OCI-LY7 (cell line): ENCODE measurements at regions not wholly inside any gene's neighbourhood (a gene's known extent, or its start where the extent isn't known, plus 50 kb on each side); places are given as distances from the start of the nearest gene placed in this dataset.

Experiments
- BruUV-seq: library from RNA; stranded (reverse); fragments of 400-500 nt; replicated peaks from 2 replicates; lab custom pipeline; 2021; lab: Mats Ljungman, UMichigan
- CTCF ChIA-PET: fragments of 300-600 bp; sonication (Branson Sonifier 250); formaldehyde crosslinking; loops from one replicate; lab custom pipeline; 2022; ENCODE audit warnings: antibody characterized with exemption; ENCODE audit not compliant: unreplicated experiment; lab: Charles Lee
- POLR2A ChIA-PET: fragments of 300-600 bp; sonication (Branson Sonifier 250); formaldehyde crosslinking; loops from one replicate; lab custom pipeline; 2022; ENCODE audit warnings: antibody characterized with exemption; lab: Charles Lee
- DNase-seq: peaks from one replicate; pipeline ENCODE4 v3.0.0-alpha.2; 2015; ENCODE audit warnings: low spot score
- H2AFZ ChIP-seq: fragments of 200-600 bp; sonication (generic), shearing (Covaris generic); 2 replicates; pipeline ENCODE4 v1.6.1; 2014; ENCODE audit warnings: mild to moderate bottlenecking, antibody characterized with exemption, low read length, moderate library complexity
- H3K27ac ChIP-seq: fragments of 200-600 bp; sonication (generic); 2 replicates; pipeline ENCODE4 v1.5.1; 2014; ENCODE audit warnings: mixed run types, low read depth, mild to moderate bottlenecking, moderate library complexity, low read length, inconsistent platforms; ENCODE audit not compliant: poor library complexity, severe bottlenecking
- H3K36me3 ChIP-seq: fragments of 200-600 bp; sonication (generic); 2 replicates; pipeline ENCODE4 v1.6.1; 2014; ENCODE audit warnings: mild to moderate bottlenecking, antibody characterized with exemption, low read length, moderate library complexity, mixed read lengths; ENCODE audit not compliant: insufficient read depth
- H3K4me1 ChIP-seq: fragments of 200-600 bp; sonication (generic); 2 replicates; pipeline ENCODE4 v1.5.1; 2014; ENCODE audit warnings: mild to moderate bottlenecking, low read length; ENCODE audit not compliant: insufficient read depth, poor library complexity, severe bottlenecking
- H3K4me2 ChIP-seq: fragments of 200-600 bp; sonication (generic); 2 replicates; pipeline ENCODE4 v1.6.1; 2014; ENCODE audit warnings: mild to moderate bottlenecking, low read length
- H3K4me3 ChIP-seq: fragments of 200-600 bp; sonication (generic); 2 replicates; pipeline ENCODE4 v1.5.1; 2014; ENCODE audit warnings: mild to moderate bottlenecking, low read depth, low read length; ENCODE audit not compliant: poor library complexity, severe bottlenecking
- H3K79me2 ChIP-seq: fragments of 200-600 bp; sonication (generic); 2 replicates; pipeline ENCODE4 v1.6.1; 2016; ENCODE audit warnings: low read depth, mild to moderate bottlenecking, low read length, moderate library complexity, mixed read lengths; ENCODE audit not compliant: insufficient read depth
- H3K9me2 ChIP-seq: fragments of 200-600 bp; sonication (generic); 2 replicates; pipeline ENCODE4 v1.6.1; 2016; ENCODE audit warnings: mild to moderate bottlenecking, low read length, mixed read lengths; ENCODE audit not compliant: insufficient read depth
- H3K9me3 ChIP-seq: fragments of 200-600 bp; sonication (generic); 2 replicates; pipeline ENCODE4 v1.6.1; 2014; ENCODE audit warnings: mild to moderate bottlenecking, mixed run types, low read length, mixed read lengths
- H4K20me1 ChIP-seq: fragments of 200-600 bp; sonication (generic); 2 replicates; pipeline ENCODE4 v1.6.1; 2014; ENCODE audit warnings: mild to moderate bottlenecking, antibody characterized with exemption, low read length, moderate library complexity, mixed read lengths; ENCODE audit not compliant: insufficient read depth
- EZH2phosphoT487 ChIP-seq: fragments of 200-600 bp; sonication (generic); IDR thresholded peaks from 2 replicates; pipeline ENCODE4 v1.6.1; 2018; ENCODE audit warnings: low read depth, borderline replicate concordance, mild to moderate bottlenecking, mixed run types, antibody characterized with exemption, low read length, moderate library complexity, mixed read lengths
- intact Hi-C: fragments of 100-400 bp; cut with micrococcal nuclease; formaldehyde crosslinking; loops from one replicate; pipeline ENCODE4 v1.10.0; 2022; ENCODE audit not compliant: unreplicated experiment
- TF ChIP-seq, protein P1 (sequence below): fragments of 200-600 bp; sonication (generic); conservative IDR thresholded peaks from 2 replicates; pipeline ENCODE4 v1.5.1; 2014; ENCODE audit warnings: mild to moderate bottlenecking, antibody characterized with exemption, low read length, moderate library complexity, mixed read lengths

DNA sequence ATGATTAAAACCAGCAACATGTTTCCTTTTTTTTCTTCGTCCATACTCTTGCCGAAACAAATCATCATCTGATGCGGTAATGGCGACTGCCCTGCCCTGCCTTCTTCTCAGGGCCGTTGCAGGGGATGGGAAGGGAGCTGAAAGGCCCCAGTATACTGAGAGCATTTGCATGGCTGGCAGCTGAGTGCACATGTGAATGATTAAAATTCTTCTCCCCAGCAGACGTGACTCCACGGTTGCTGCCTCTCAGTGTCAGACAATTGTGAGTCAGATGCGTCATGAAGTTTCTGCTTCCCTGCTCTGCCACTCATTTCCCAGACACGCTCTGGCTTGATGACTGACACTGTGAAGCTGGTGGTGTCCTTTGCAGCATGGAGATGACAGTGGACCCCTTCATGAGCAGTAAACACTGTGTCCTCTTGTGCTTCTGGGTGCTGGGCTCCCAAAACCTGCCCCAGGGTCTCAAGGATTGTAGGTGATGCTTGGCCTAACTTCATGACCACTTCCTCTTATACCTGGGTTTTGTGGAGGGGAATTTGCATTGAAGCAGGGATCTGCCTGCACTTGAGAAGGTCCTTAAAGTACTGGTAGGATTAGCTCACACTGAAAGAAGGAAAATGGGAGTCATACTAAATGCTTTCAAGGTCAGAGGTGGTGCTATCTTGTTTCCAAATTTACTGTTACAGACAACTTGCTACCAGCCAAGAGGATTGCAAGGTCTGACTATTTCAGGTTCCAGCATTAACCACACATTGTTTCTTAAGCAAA, 222.5 kb upstream of the COPS8 start:
- Histone ChIP-seq H3K36me3 (no peaks in the 10 kb centered on the region), H3K79me2 (no peaks in the 10 kb centered on the region), H3K27ac (no peak overlapping the region), H2AFZ (no peak overlapping the region), H3K4me1 (no peaks in the 10 kb centered on the region), H3K4me3 (no peak overlapping the region), H4K20me1 (no peaks in the 10 kb centered on the region), H3K4me2 (no peak overlapping the region), H3K9me3 (no peaks in the 10 kb centered on the region), H3K9me2 (no peaks in the 10 kb centered on the region)
- DNase-seq = no peak
- ChIA-PET POLR2A (no interaction called here), CTCF (no interaction called here)
- BruUV-seq = no TSS peak
- TF ChIP-seq, protein P1, sequence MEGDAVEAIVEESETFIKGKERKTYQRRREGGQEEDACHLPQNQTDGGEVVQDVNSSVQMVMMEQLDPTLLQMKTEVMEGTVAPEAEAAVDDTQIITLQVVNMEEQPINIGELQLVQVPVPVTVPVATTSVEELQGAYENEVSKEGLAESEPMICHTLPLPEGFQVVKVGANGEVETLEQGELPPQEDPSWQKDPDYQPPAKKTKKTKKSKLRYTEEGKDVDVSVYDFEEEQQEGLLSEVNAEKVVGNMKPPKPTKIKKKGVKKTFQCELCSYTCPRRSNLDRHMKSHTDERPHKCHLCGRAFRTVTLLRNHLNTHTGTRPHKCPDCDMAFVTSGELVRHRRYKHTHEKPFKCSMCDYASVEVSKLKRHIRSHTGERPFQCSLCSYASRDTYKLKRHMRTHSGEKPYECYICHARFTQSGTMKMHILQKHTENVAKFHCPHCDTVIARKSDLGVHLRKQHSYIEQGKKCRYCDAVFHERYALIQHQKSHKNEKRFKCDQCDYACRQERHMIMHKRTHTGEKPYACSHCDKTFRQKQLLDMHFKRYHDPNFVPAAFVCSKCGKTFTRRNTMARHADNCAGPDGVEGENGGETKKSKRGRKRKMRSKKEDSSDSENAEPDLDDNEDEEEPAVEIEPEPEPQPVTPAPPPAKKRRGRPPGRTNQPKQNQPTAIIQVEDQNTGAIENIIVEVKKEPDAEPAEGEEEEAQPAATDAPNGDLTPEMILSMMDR = no peak
- TF ChIP-seq EZH2phosphoT487 = no peak
- intact Hi-C loops = no loop called here

GRCh38 chr2:236863729-236864126, 222.0 kb upstream of the COPS8 start:
- Histone ChIP-seq H4K20me1 (no peaks in the 10 kb centered on the region), H3K9me2 (no peaks in the 10 kb centered on the region), H3K27ac (no peak overlapping the region), H3K9me3 (no peaks in the 10 kb centered on the region), H3K36me3 (no peaks in the 10 kb centered on the region), H2AFZ (no peak overlapping the region), H3K79me2 (no peaks in the 10 kb centered on the region), H3K4me2 (no peak overlapping the region), H3K4me3 (no peak overlapping the region), H3K4me1 (no peaks in the 10 kb centered on the region)
- CTCF ChIA-PET = no interaction called here
- intact Hi-C loops = no loop called here
- DNase-seq = no peak
- BruUV-seq = no TSS peak
- POLR2A ChIA-PET = no interaction called here
- TF ChIP-seq EZH2phosphoT487 = no peak
- TF ChIP-seq, protein P1 = no peak

DNA sequence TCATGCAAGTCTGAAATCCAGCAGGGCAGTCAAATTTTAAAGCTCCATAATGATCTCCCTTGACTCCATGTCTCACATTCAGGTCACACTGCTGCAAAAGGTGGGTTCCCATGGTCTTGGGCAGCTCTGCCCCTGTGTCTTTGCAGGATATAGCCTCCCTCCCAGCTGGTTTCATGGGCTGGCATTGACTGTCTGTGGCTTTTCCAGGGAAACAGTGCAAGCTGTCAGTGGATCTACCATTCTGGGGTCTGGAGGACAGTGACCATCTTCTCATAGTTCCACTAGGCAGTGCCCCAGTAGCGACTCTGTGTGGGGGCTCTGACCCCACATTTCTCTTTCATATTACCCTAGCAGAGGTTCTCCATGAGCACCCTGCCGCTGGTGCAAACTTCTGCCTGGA, 220.6 kb upstream of the COPS8 start:
- ChIA-PET CTCF (no interaction called here), POLR2A (no interaction called here)
- TF ChIP-seq, protein P1 = no peak
- no peak for TF ChIP-seq EZH2phosphoT487
- no peaks in the 10 kb centered on the region for H3K4me1 ChIP-seq
- H3K36me3 ChIP-seq = no peaks in the 10 kb centered on the region
- H2AFZ ChIP-seq = no peak overlapping the region
- DNase-seq = no peak
- H3K9me2 ChIP-seq = no peaks in the 10 kb centered on the region
- no peak overlapping the region for H3K4me3 ChIP-seq
- no peaks in the 10 kb centered on the region for H4K20me1 ChIP-seq
- no peak overlapping the region for H3K4me2 ChIP-seq
- no peaks in the 10 kb centered on the region for H3K9me3 ChIP-seq
- intact Hi-C loops = no loop called here
- no peaks in the 10 kb centered on the region for H3K79me2 ChIP-seq
- no peak overlapping the region for H3K27ac ChIP-seq
- no TSS peak for BruUV-seq
